ENCODE measurements at regions not wholly inside any gene's neighbourhood (a gene's known extent, or its start where the extent isn't known, plus 50 kb on each side); places are given as distances from the start of the nearest gene placed in this dataset.

- POLR2A ChIA-PET, result no interaction called here
- TF ChIP-seq CTCF (IDR thresholded peaks at IDR 0.05; ENCODE audit: control extremely low read depth, extremely low read depth, low read depth, missing control alignments), result no peak
- CTCF ChIA-PET, result interaction anchor here (1.0 to 1.7 kb wide), 2 partner anchors 22 to 26 kb away, joined by 3 read pairs; no protein-coding TSS in a partner anchor
- no peak for DNase-seq (ENCODE audit: extremely low spot score)
Measured at GRCh38 chr1:55311979-55312378, 96.8 kb upstream of the USP24 start.

- DNase-seq (ENCODE audit: extremely low spot score), result no peak
- ChIA-PET POLR2A (no interaction called here), CTCF (interaction anchor here (1.0 to 1.7 kb wide), 2 partner anchors 23 to 26 kb away, joined by 3 read pairs; no protein-coding TSS in a partner anchor)
- TF ChIP-seq CTCF (IDR thresholded peaks at IDR 0.05; ENCODE audit: control extremely low read depth, extremely low read depth, low read depth, missing control alignments), result no peak
Measured at GRCh38 chr1:55311057-55311641, 96.0 kb upstream of the USP24 start.

- no peak for DNase-seq (ENCODE audit: extremely low spot score)
- ChIA-PET POLR2A (no interaction called here), CTCF (no interaction called here)
- no peak for TF ChIP-seq CTCF (IDR thresholded peaks at IDR 0.05; ENCODE audit: control extremely low read depth, extremely low read depth, low read depth, missing control alignments)
Measured at GRCh38 chr1:55310505-55310971, 95.4 kb upstream of the USP24 start.

GRCh38 chr1:55309786-55310504 lies 94.8 kb upstream of the USP24 start:
- POLR2A ChIA-PET, result no interaction called here
- no peak for DNase-seq (ENCODE audit: extremely low spot score)
- CTCF ChIA-PET, result interaction anchor here (1.9 kb wide), 1 partner anchor 24 kb away, joined by 4 read pairs; no protein-coding TSS in a partner anchor
- no peak for TF ChIP-seq CTCF (IDR thresholded peaks at IDR 0.05; ENCODE audit: control extremely low read depth, extremely low read depth, low read depth, missing control alignments)

- TF ChIP-seq CTCF (IDR thresholded peaks at IDR 0.05; ENCODE audit: control extremely low read depth, extremely low read depth, low read depth, missing control alignments), result no peak
- POLR2A ChIA-PET, result no interaction called here
- no peak for DNase-seq (ENCODE audit: extremely low spot score)
- CTCF ChIA-PET, result interaction anchor here (1.3 to 1.9 kb wide), 2 partner anchors 23 to 29 kb away, joined by 4 read pairs; no protein-coding TSS in a partner anchor
Measured at GRCh38 chr1:55309053-55309452, 93.9 kb upstream of the USP24 start.

- ChIA-PET CTCF (interaction anchor here (0.9 to 1.4 kb wide), 2 partner anchors 24 to 32 kb away, joined by 3 to 6 read pairs; no protein-coding TSS in a partner anchor), POLR2A (no interaction called here)
- TF ChIP-seq CTCF (IDR thresholded peaks at IDR 0.05; ENCODE audit: control extremely low read depth, extremely low read depth, low read depth, missing control alignments), result no peak
- DNase-seq (ENCODE audit: extremely low spot score), result no peak
Measured at GRCh38 chr1:55305735-55306134, 90.6 kb upstream of the USP24 start.

Data from GM10248 (cell line).